GM19238 (cell line): ENCODE measurements at regions not wholly inside any gene's neighbourhood (a gene's known extent, or its start where the extent isn't known, plus 50 kb on each side); places are given as distances from the start of the nearest gene placed in this dataset.
A peak's percentile ranks its signal among the peaks of the same experiment; 100 is the strongest.

Experiments used
- DNase-seq: peaks from one replicate; pipeline ENCODE4 v3.0.0; 2011; ENCODE audit warnings: low spot score; ENCODE audit not compliant: insufficient read length

GRCh38 chr5:165594693-165595092, 2089.3 kb downstream of the MAT2B start:
- no peak for DNase-seq

GRCh38 chr5:165602529-165602928, 2097.1 kb downstream of the MAT2B start:
- DNase-seq = no peak

- DNase-seq = no peak
Observed at GRCh38 chr5:165607026-165607425, 2101.6 kb downstream of the MAT2B start.

GRCh38 chr5:165609871-165610270, 2104.5 kb downstream of the MAT2B start:
- no peak for DNase-seq

GRCh38 chr5:165616490-165617405, 2111.3 kb downstream of the MAT2B start:
- DNase-seq = no peak

- no peak for DNase-seq
Observed at GRCh38 chr5:165617491-165617890, 2112.1 kb downstream of the MAT2B start.

GRCh38 chr5:165620394-165620793, 2115.0 kb downstream of the MAT2B start:
- no peak for DNase-seq

GRCh38 chr5:165622864-165623536, 2117.6 kb downstream of the MAT2B start:
- no peak for DNase-seq

- no peak for DNase-seq
Observed at GRCh38 chr5:165624166-165624946, 2118.9 kb downstream of the MAT2B start.

GRCh38 chr5:165626161-165626560, 2120.7 kb downstream of the MAT2B start:
- no peak for DNase-seq

- DNase-seq = no peak
Observed at GRCh38 chr5:165627548-165628170, 2122.2 kb downstream of the MAT2B start.

- peak; percentile 3 for DNase-seq
Observed at GRCh38 chr5:165630261-165630778, 2124.9 kb downstream of the MAT2B start.

- no peak for DNase-seq
Observed at GRCh38 chr5:165631235-165631634, 2125.8 kb downstream of the MAT2B start.

GRCh38 chr5:165642366-165642765, 2136.9 kb downstream of the MAT2B start:
- no peak for DNase-seq

GRCh38 chr5:165665735-165666400, 2160.4 kb downstream of the MAT2B start:
- DNase-seq = no peak

GRCh38 chr5:165673499-165673898, 2168.1 kb downstream of the MAT2B start:
- DNase-seq = no peak

GRCh38 chr5:165695796-165696195, 2190.4 kb downstream of the MAT2B start:
- no peak for DNase-seq

- no peak for DNase-seq
Observed at GRCh38 chr5:165705960-165706359, 2200.5 kb downstream of the MAT2B start.

- DNase-seq = no peak
Observed at GRCh38 chr5:165712011-165712410, 2206.6 kb downstream of the MAT2B start.

GRCh38 chr5:165714598-165714997, 2209.2 kb downstream of the MAT2B start:
- no peak for DNase-seq

- DNase-seq = no peak
Observed at GRCh38 chr5:165720901-165721300, 2215.5 kb downstream of the MAT2B start.
